ENCODE measurements at regions not wholly inside any gene's neighbourhood (a gene's known extent, or its start where the extent isn't known, plus 50 kb on each side); places are given as distances from the start of the nearest gene placed in this dataset.

GRCh38 chr6:1053586-1053985, 258.3 kb upstream of the FOXQ1 start:
- DNase-seq, result no peak

GRCh38 chr6:1052262-1052661, 259.6 kb upstream of the FOXQ1 start:
- no peak for DNase-seq

- DNase-seq, result no peak
Measured at GRCh38 chr6:1049900-1050299, 262.0 kb upstream of the FOXQ1 start.

GRCh38 chr6:1049170-1049569, 262.7 kb upstream of the FOXQ1 start:
- DNase-seq, result no peak

GRCh38 chr6:1047981-1048541, 263.8 kb upstream of the FOXQ1 start:
- DNase-seq, result no peak

GRCh38 chr6:1045239-1045638, 266.7 kb upstream of the FOXQ1 start:
- DNase-seq, result no peak

GRCh38 chr6:1044040-1044836, 267.7 kb upstream of the FOXQ1 start:
- no peak for DNase-seq

GRCh38 chr6:1043458-1043836, 268.5 kb upstream of the FOXQ1 start:
- no peak for DNase-seq

GRCh38 chr6:1042583-1043457, 269.1 kb upstream of the FOXQ1 start:
- no peak for DNase-seq

GRCh38 chr6:1040393-1040792, 271.5 kb upstream of the FOXQ1 start:
- no peak for DNase-seq

- no peak for DNase-seq
Measured at GRCh38 chr6:1039746-1040145, 272.2 kb upstream of the FOXQ1 start.

- DNase-seq, result no peak
Measured at GRCh38 chr6:1039191-1039590, 272.7 kb upstream of the FOXQ1 start.

- DNase-seq, result no peak
Measured at GRCh38 chr6:1037430-1038202, 274.3 kb upstream of the FOXQ1 start.

GRCh38 chr6:1035401-1035800, 276.5 kb upstream of the FOXQ1 start:
- no peak for DNase-seq

GRCh38 chr6:1031720-1032119, 280.2 kb upstream of the FOXQ1 start:
- no peak for DNase-seq

GRCh38 chr6:1029141-1029540, 282.8 kb upstream of the FOXQ1 start:
- DNase-seq, result no peak

GRCh38 chr6:1028723-1029122, 283.2 kb upstream of the FOXQ1 start:
- DNase-seq, result no peak

- DNase-seq, result no peak
Measured at GRCh38 chr6:1027795-1028569, 283.9 kb upstream of the FOXQ1 start.

GRCh38 chr6:1027109-1027794, 284.6 kb upstream of the FOXQ1 start:
- DNase-seq, result no peak

- no peak for DNase-seq
Measured at GRCh38 chr6:1025821-1026220, 286.1 kb upstream of the FOXQ1 start.

- DNase-seq, result no peak
Measured at GRCh38 chr6:1024587-1024986, 287.3 kb upstream of the FOXQ1 start.

GRCh38 chr6:1024161-1024560, 287.7 kb upstream of the FOXQ1 start:
- no peak for DNase-seq
